BJ (cell line): ENCODE measurements at regions not wholly inside any gene's neighbourhood (a gene's known extent, or its start where the extent isn't known, plus 50 kb on each side); places are given as distances from the start of the nearest gene placed in this dataset.

Experiments used
- CTCF ChIA-PET: fragments of 350-600 bp; formaldehyde crosslinking; extraction: SDS; loops from one replicate; lab custom pipeline; 2021; ENCODE audit warnings: antibody characterized with exemption, inconsistent platforms; lab: Yijun Ruan, JAX
- POLR2A ChIA-PET: fragments of 300-600 bp; sonication (Branson Sonifier 250); formaldehyde crosslinking; extraction: SDS; loops from one replicate; lab custom pipeline; 2021; ENCODE audit warnings: antibody characterized with exemption; lab: Charles Lee
- DNase-seq: peaks from one replicate; pipeline ENCODE4 v3.0.0-alpha.2; 2011; ENCODE audit warnings: low read depth
- H3K27me3 ChIP-seq: 2 replicates; pipeline ENCODE4 v1.6.0; 2011; ENCODE audit warnings: low read length; ENCODE audit not compliant: control insufficient read depth, insufficient read depth
- H3K36me3 ChIP-seq: 2 replicates; pipeline ENCODE4 v1.5.1; 2011; ENCODE audit warnings: low read length; ENCODE audit not compliant: control insufficient read depth, insufficient read depth
- H3K4me3 ChIP-seq: 2 replicates; pipeline ENCODE4 v1.5.1; 2011; ENCODE audit warnings: low read depth, mild to moderate bottlenecking, control low read depth, low read length
- CTCF ChIP-seq: IDR thresholded peaks from 2 replicates; pipeline ENCODE4 v1.5.1; 2011; ENCODE audit warnings: low read depth, mild to moderate bottlenecking, control low read depth, inconsistent platforms, low read length, moderate library complexity; ENCODE audit not compliant: insufficient read depth

GRCh38 chr14:27605282-27605681, 1007.4 kb upstream of the NOVA1 start:
- ChIA-PET POLR2A (no interaction called here), CTCF (no interaction called here)
- Histone ChIP-seq H3K4me3 (no peak overlapping the region), H3K27me3 (no peaks in the 10 kb centered on the region), H3K36me3 (no peaks in the 10 kb centered on the region)
- no peak for TF ChIP-seq CTCF
- no peak for DNase-seq

- Histone ChIP-seq H3K4me3 (no peak overlapping the region), H3K36me3 (no peaks in the 10 kb centered on the region), H3K27me3 (no peaks in the 10 kb centered on the region)
- TF ChIP-seq CTCF = no peak
- CTCF ChIA-PET = no interaction called here
- POLR2A ChIA-PET = no interaction called here
- no peak for DNase-seq
These were observed 1010.5 kb upstream of the NOVA1 start for GRCh38 chr14:27608377-27608776.

GRCh38 chr14:27612121-27612520, 1014.3 kb upstream of the NOVA1 start:
- POLR2A ChIA-PET = no interaction called here
- CTCF ChIA-PET = no interaction called here
- TF ChIP-seq CTCF = no peak
- H3K36me3 ChIP-seq = no peaks in the 10 kb centered on the region
- H3K4me3 ChIP-seq = no peak overlapping the region
- H3K27me3 ChIP-seq = no peaks in the 10 kb centered on the region
- DNase-seq = no peak

- Histone ChIP-seq H3K36me3 (no peaks in the 10 kb centered on the region), H3K27me3 (no peaks in the 10 kb centered on the region), H3K4me3 (no peak overlapping the region)
- CTCF ChIA-PET = no interaction called here
- TF ChIP-seq CTCF = no peak
- no peak for DNase-seq
- POLR2A ChIA-PET = no interaction called here
These were observed 1015.3 kb upstream of the NOVA1 start for GRCh38 chr14:27613102-27613501.

GRCh38 chr14:27623782-27624181, 1025.9 kb upstream of the NOVA1 start:
- Histone ChIP-seq H3K27me3 (no peaks in the 10 kb centered on the region), H3K36me3 (no peaks in the 10 kb centered on the region), H3K4me3 (no peak overlapping the region)
- no peak for TF ChIP-seq CTCF
- POLR2A ChIA-PET = no interaction called here
- DNase-seq = no peak
- CTCF ChIA-PET = no interaction called here
